Natural killer cell treated with Interleukin-12 subunit alpha and Interleukin-12 subunit beta and Interleukin-15 and Interleukin-18, amount 100 ng/mL, for 72 hours (primary cell): ENCODE measurements at regions not wholly inside any gene's neighbourhood (a gene's known extent, or its start where the extent isn't known, plus 50 kb on each side); places are given as distances from the start of the nearest gene placed in this dataset.

Experiments used
- ATAC-seq, 2 donors: fragments of 150-1000 bp; cut with Tn5 transposase in 1 of 2; sonication (Bioruptor Pico), chemical (Tn5 transposase) in 1 of 2; 2 replicates each; pipeline ENCODE4 v1.10.0; 2021
- DNase-seq: peaks from one replicate; pipeline ENCODE4 v3.0.0; 2022; ENCODE audit warnings: low spot score
- H3K27ac Mint-ChIP-seq, 2 donors: 1 replicate in 1 of 2; 2 replicates in 1 of 2; pipeline ENCODE4 v1.8.0; 2022; ENCODE audit warnings: mixed read lengths in 2 of 2, mild to moderate bottlenecking in 1 of 2, moderate library complexity in 1 of 2
- H3K27me3 Mint-ChIP-seq, 2 donors: 1 replicate in 1 of 2; 2 replicates in 1 of 2; pipeline ENCODE4 v1.8.0; 2022; ENCODE audit warnings: mixed read lengths in 2 of 2
- H3K36me3 Mint-ChIP-seq: one replicate; pipeline ENCODE4 v1.8.0; 2022; ENCODE audit warnings: mixed read lengths
- H3K4me1 Mint-ChIP-seq, 2 donors: 1 replicate in 1 of 2; 2 replicates in 1 of 2; pipeline ENCODE4 v1.8.0; 2022; ENCODE audit warnings: low read depth in 2 of 2, mixed read lengths in 2 of 2, mild to moderate bottlenecking in 1 of 2
- H3K4me3 Mint-ChIP-seq: one replicate; pipeline ENCODE4 v1.8.0; 2022; ENCODE audit warnings: mixed read lengths
- H3K9me3 Mint-ChIP-seq: 2 replicates; pipeline ENCODE4 v1.8.0; 2022; ENCODE audit warnings: mixed read lengths

DNA sequence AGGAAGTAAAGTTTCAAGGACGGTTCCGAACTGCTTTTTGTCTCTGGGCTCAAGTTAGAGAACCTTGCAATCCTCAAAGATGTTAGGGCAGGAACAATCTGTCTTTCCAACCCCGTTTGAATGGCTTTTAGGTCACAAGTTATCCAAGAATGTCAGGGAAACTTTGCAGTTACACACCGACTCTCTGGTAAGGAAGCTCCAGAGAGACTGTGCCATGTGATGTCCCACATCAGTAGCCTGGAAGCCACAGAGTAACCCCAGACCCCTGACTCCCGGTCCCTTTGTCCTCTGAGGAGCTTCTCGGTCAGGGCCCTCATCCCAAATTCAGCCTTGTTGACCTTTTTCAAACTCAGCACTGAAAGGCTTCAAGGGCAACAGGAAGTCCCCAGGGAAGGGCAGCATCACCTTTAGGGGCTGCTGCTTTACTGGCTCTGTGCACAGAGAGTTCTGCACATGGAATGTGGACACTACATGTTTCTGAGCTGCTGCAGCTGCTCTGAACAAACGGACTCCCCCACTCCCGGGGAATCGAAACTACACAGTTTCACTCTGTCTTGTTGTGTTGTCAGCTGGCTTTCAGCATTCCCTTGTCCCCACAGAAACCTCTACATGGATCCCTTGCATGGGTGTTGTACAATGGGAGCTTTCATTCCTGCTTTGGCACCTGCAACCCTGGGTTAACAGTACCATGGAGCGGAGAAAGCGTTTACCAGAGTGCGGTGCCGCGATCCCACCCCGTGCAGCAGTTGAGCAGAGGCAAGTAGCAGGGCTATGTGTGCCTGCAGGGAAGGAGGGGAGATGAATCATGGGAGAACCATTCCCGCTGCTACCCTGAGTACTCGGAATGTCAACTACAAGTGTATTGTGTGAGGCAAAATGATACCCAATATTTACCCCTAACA lies 408.2 kb upstream of the THBS1 start:
- Mint-ChIP-seq H3K9me3 (no peaks in the 10 kb centered on the region), H3K27me3 (peaks cover 26 to 45% of the 10 kb centered on the region in 2 donors), H3K4me1 (no peaks in the 10 kb centered on the region), H3K36me3 (no peaks in the 10 kb centered on the region), H3K4me3 (no peak overlapping the region), H3K27ac (no peak overlapping the region)
- DNase-seq = no peak
- ATAC-seq = no peak

DNA sequence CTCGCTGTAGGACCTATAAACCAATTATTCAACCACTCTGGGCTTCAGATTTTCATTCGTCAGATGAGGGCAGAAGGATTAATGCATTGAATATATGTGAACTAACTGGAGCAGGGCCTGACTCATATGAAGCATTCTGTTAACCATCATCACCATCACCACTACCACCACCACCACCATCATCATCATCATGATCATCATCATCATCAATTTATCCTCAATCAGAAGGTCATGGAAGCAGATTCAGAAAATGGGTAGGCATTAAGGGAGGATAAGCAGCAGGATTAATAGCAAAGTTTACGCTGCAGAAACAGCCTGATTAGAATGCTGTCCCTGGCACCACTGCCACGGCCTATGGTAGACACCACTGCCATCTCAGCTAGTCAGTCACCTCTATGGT lies 407.5 kb upstream of the THBS1 start:
- H3K27me3 Mint-ChIP-seq = peaks cover 29 to 40% of the 10 kb centered on the region in 2 donors
- no peaks in the 10 kb centered on the region for H3K36me3 Mint-ChIP-seq
- no peak overlapping the region for H3K4me3 Mint-ChIP-seq
- no peak for ATAC-seq
- H3K4me1 Mint-ChIP-seq = no peaks in the 10 kb centered on the region
- H3K9me3 Mint-ChIP-seq = no peaks in the 10 kb centered on the region
- DNase-seq = no peak
- H3K27ac Mint-ChIP-seq = no peak overlapping the region

DNA sequence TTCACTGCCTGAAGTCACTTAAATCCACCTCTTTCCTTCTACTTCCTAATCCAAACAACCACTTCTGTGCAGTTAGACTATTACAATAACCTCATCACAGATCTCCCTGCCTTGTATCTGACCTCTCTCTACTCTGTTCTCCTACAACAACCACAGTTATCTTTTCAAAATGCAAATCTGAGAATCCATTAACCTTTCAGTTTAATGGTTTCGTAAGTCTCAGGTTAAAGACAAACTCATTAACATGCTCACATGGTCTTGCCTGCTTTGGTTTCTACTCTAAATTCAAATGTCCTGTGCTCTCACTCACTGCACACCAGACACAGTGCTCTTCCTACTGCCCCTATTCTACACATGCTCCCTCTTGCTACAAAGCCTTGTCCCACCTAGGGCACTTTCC lies 406.5 kb upstream of the THBS1 start:
- H3K27me3 Mint-ChIP-seq = peaks cover 27 to 31% of the 10 kb centered on the region in 2 donors
- DNase-seq = no peak
- H3K27ac Mint-ChIP-seq = no peak overlapping the region
- no peaks in the 10 kb centered on the region for H3K4me1 Mint-ChIP-seq
- H3K4me3 Mint-ChIP-seq = no peak overlapping the region
- no peak for ATAC-seq
- H3K36me3 Mint-ChIP-seq = no peaks in the 10 kb centered on the region
- H3K9me3 Mint-ChIP-seq = no peaks in the 10 kb centered on the region

DNA sequence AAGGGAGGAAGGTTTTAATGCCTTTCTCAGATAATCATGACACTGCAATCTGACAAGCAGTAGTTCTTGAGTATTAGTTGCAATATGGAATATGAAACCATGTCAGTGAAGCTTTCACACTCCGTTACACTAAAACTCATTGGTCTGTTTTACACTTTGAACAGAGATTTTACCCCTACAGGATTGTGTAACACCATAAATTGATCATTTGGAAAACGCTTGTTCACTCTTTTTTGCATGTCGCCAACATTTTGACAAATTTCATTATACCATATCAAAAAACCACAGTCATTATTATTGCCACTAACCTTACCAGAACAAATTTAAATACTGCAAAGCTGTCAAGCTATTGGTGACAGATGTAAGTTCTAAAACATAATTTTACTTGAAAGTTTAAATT lies 404.8 kb upstream of the THBS1 start:
- H3K27me3 Mint-ChIP-seq = peaks cover 34 to 41% of the 10 kb centered on the region in 2 donors

DNA sequence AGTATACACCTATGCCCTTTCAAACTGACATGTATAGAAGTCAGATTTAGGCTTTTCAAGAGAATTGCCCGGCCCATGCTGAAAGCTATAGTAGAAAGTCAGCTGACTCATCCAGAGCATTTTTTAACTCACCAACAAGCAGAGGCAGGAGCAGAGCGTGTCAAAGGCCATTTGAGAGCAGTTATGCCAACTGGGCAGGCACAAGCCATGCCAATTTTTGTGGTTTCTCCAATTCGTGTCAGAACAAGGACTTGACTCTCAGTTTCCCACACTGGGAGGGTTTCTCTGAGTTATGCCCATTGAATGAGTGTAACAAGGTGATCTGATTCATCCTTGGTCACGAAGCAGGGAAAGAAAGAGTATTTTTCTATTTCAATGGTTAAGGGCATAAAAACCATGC lies 403.3 kb upstream of the THBS1 start:
- no peaks in the 10 kb centered on the region for H3K36me3 Mint-ChIP-seq
- no peak overlapping the region for H3K4me3 Mint-ChIP-seq
- H3K27ac Mint-ChIP-seq = no peak overlapping the region
- no peak for DNase-seq
- ATAC-seq = no peak
- no peaks in the 10 kb centered on the region for H3K9me3 Mint-ChIP-seq
- H3K4me1 Mint-ChIP-seq = no peaks in the 10 kb centered on the region
- H3K27me3 Mint-ChIP-seq = peaks cover 37 to 47% of the 10 kb centered on the region in 2 donors

More for the DNA sequence above, 404.8 kb upstream of the THBS1 start:
- Mint-ChIP-seq H3K4me3 (no peak overlapping the region), H3K9me3 (no peaks in the 10 kb centered on the region), H3K4me1 (no peaks in the 10 kb centered on the region), H3K27ac (no peak overlapping the region), H3K36me3 (no peaks in the 10 kb centered on the region)
- no peak for DNase-seq
- no peak for ATAC-seq

DNA sequence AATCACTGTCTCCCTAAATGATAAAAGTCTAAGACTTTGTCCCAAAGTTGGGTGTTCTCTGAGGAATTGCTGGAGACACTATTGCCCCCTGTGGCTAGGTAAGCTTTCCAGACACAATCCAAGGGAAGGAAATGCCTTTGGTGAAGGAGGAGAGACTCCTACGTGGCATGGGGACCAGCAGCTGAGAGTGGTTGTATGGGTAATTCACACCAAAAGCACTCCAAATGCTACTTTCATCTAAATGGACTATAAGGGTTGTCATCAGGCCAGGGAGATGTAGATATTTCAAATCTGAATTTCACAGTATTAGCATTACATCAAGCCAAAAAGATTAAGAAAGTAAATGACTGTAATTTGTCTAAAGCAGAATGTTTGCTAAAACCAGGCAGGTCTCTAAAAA lies 400.8 kb upstream of the THBS1 start:
- Mint-ChIP-seq H3K4me1 (no peaks in the 10 kb centered on the region), H3K27ac (no peak overlapping the region), H3K9me3 (no peaks in the 10 kb centered on the region), H3K4me3 (no peak overlapping the region), H3K36me3 (no peaks in the 10 kb centered on the region), H3K27me3 (peaks cover 24 to 36% of the 10 kb centered on the region in 2 donors)
- ATAC-seq (no peak), DNase-seq (no peak)

DNA sequence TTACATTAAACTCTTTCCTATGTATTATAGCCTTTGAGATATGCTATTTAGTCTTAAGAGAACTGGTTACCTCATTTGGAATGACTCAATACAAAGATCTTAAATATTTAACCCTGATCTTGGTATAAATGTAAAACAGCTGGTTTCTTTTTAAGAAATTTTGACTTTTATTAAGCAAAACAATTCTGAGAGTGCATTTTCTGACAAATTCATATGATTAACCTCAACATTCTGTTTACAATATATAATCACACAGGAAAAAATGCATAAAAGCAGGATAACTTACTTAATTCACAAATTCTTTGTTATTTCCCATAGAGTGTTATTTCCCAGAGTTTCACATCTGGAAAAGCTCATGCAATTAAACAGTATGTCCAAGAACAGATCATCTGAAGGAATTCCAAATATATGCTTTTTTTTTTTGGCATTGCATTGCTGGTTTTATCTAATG lies 400.4 kb upstream of the THBS1 start:
- Mint-ChIP-seq H3K9me3 (no peaks in the 10 kb centered on the region), H3K27ac (no peak overlapping the region), H3K27me3 (peaks cover 26 to 33% of the 10 kb centered on the region in 2 donors), H3K4me3 (no peak overlapping the region), H3K4me1 (no peaks in the 10 kb centered on the region), H3K36me3 (no peaks in the 10 kb centered on the region)
- DNase-seq = no peak
- ATAC-seq = no peak

DNA sequence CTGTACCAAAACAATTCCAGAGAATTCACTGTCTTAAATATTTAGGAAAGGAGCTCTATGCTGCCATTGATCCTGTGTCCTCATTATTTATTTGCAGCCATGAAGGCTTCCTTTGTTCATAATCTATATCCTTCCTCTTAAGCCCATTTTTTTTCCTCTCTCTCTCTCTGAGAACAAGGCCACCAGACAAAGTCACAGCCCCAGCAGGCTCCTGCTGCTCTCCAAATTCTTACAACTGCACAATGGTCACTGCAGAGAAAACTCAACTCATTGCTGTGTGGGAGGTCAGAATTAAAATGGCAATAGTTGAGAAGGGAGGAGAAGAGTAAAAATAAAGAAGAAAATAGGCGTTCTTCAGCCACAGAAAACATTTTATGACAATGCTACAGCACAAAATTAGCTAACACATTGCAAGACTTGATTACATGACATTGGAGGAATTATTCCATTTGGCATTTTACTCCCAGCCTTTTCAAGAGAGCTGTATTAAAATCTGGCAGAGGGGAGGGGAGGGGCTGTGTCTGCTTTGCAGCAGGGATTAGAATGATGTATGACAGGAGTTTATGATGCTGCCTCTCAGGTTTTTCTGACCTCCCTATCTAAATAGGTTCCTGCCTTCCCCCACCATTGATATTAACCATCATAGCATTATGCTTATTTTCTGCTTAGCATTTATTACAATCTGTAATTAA lies 399.7 kb upstream of the THBS1 start:
- H3K4me1 Mint-ChIP-seq = no peaks in the 10 kb centered on the region
- no peaks in the 10 kb centered on the region for H3K36me3 Mint-ChIP-seq
- no peak overlapping the region for H3K4me3 Mint-ChIP-seq
- H3K9me3 Mint-ChIP-seq = no peaks in the 10 kb centered on the region
- peaks cover 26 to 35% of the 10 kb centered on the region in 2 donors for H3K27me3 Mint-ChIP-seq
- no peak overlapping the region for H3K27ac Mint-ChIP-seq
- no peak for DNase-seq
- ATAC-seq = no peak

DNA sequence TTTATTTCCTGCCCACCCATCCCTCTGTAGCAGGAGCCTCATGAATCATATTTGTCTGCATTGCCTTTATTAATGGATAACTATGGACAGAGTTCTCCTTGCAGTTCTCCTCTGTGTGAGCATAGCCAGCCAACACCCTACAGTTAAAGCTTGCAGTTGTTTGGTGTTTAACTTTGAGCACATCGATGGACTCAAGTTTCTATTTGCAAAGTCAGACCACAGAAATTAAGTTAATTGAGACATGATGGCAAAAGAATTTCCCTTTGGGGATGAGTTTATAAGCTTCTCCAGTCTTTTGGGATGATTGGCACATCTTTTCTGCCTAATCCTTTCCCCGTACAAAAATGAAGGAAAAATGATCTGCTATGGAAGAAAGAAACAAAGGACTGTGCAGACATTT lies 398.9 kb upstream of the THBS1 start:
- DNase-seq = no peak
- Mint-ChIP-seq H3K9me3 (no peaks in the 10 kb centered on the region), H3K36me3 (no peaks in the 10 kb centered on the region), H3K27me3 (peaks cover 31 to 41% of the 10 kb centered on the region in 2 donors), H3K4me3 (no peak overlapping the region), H3K4me1 (no peaks in the 10 kb centered on the region), H3K27ac (no peak overlapping the region)
- ATAC-seq = no peak

DNA sequence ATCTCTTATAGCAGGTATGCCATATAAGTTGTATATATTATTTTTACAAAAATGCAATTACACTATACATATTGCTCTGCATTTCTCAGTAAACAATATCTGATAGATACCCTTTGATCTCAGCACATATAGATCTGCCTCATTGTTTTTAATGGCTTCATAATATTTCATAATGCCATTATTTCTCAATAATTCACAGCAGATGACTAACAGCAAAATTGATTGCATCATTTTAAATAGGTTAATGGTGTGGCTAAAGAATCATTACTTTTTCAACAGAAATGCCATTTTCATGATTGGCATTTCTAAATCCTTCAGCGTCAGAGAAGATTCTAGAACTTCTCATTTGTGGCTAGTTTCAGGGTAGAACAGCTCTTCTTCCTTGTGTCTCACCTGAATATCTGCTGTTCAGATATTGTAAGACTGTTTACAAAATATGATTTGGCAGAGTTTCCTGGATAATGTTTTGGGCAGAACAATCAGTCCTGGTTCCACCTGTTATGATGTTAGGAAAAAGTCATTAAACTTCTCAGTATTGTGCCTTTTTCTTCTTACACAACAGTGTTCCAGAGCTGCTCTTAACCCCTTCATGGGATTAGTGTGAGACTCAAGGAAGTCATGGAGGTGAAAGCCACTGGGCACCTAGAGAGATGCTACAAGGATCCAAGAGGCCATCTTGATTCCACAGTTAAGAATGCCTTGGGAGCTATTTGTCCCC lies 397.6 kb upstream of the THBS1 start:
- Mint-ChIP-seq H3K36me3 (no peaks in the 10 kb centered on the region), H3K9me3 (no peaks in the 10 kb centered on the region), H3K4me3 (no peak overlapping the region), H3K4me1 (no peaks in the 10 kb centered on the region), H3K27me3 (peaks cover 29 to 50% of the 10 kb centered on the region in 2 donors), H3K27ac (no peak overlapping the region)
- ATAC-seq (no peak), DNase-seq (no peak)

DNA sequence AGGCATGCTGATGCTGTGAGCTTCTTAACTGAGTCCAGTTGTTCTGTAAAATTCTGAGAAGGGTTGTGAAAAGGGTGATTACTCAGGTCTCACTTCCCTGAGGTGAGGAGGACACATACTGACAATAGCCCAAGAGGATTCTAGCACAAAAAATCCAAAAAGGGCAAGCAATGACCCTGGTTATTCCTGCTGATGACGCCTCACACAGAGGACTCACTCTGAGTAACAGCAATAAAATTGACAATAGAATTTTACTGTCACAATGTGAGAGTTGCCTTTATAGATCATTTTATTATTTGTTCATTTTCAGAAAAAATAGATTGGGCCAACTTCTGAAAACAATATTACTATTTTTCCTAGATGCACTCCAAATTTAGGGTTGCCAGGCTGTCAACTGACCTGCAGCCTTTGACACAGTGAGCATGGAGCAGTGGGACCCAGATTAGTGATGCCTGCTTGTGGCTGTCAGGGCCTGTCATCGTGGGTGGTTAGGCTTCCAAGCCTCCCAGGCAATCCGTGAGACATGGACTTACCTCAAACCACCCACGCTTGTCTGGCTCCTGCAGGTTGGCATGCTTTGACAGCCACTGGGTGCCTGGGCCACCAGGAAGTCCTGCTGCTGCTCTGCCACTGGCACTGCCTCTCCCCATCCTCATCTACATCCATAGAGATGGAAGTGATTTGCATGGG lies 396.0 kb upstream of the THBS1 start:
- peaks cover 20 to 45% of the 10 kb centered on the region in 2 donors for H3K27me3 Mint-ChIP-seq
- H3K4me1 Mint-ChIP-seq = no peaks in the 10 kb centered on the region
- H3K4me3 Mint-ChIP-seq = no peak overlapping the region
- no peaks in the 10 kb centered on the region for H3K36me3 Mint-ChIP-seq
- no peak for ATAC-seq
- H3K27ac Mint-ChIP-seq = no peak overlapping the region
- DNase-seq = no peak
- H3K9me3 Mint-ChIP-seq = no peaks in the 10 kb centered on the region

DNA sequence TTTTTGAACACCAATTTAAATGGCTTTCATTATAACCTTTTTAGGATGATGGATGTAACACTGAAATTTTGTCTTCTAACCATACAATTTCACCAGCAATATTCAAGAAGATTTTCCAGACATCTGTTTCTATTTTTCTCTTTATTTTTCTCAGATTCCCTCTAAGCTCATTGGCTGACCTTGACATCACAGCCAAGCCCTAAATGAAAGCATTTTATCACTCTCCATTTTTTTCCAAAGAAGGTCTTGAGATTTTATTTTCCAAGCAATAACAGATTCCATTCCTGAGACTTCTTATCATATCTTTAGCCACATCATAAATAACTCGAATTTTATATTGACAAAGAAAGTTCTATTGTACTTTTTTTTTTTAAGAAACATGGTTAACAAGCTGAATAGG lies 392.6 kb upstream of the THBS1 start:
- Mint-ChIP-seq H3K4me1 (no peaks in the 10 kb centered on the region), H3K36me3 (no peaks in the 10 kb centered on the region), H3K27ac (no peak overlapping the region), H3K9me3 (no peaks in the 10 kb centered on the region), H3K4me3 (no peak overlapping the region), H3K27me3 (peaks cover 17 to 29% of the 10 kb centered on the region in 2 donors)
- no peak for ATAC-seq
- DNase-seq = no peak

DNA sequence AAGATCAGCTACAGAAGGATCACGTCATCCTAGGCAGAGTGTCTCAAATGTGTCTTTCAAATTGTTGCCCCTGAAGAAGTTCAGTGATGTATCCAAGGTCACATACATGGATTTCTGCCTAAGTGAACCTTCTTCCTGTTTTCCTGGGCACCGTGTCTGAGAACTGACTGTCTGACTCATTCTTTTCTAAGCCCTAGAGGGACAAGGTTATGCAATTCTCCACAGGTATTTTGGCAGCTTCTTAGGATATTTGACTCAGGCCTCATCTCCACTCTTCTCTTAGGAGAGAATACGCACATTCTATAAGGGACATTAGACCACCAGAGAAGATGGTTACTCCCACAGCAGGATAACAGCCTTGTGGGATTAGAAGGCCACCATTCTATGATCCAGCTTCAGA lies 391.9 kb upstream of the THBS1 start:
- DNase-seq (no peak), ATAC-seq (no peak)
- Mint-ChIP-seq H3K4me3 (no peak overlapping the region), H3K9me3 (no peaks in the 10 kb centered on the region), H3K27me3 (peaks cover 17 to 30% of the 10 kb centered on the region in 2 donors), H3K27ac (no peak overlapping the region), H3K36me3 (no peaks in the 10 kb centered on the region), H3K4me1 (no peaks in the 10 kb centered on the region)
